ENCODE measurements at regions not wholly inside any gene's neighbourhood (a gene's known extent, or its start where the extent isn't known, plus 50 kb on each side); places are given as distances from the start of the nearest gene placed in this dataset.
"Not testable (repeated sequence)": the region's sequence is repeated elsewhere in the genome, so short reads cannot be mapped to it uniquely, and the experiment has no call there.

DNA sequence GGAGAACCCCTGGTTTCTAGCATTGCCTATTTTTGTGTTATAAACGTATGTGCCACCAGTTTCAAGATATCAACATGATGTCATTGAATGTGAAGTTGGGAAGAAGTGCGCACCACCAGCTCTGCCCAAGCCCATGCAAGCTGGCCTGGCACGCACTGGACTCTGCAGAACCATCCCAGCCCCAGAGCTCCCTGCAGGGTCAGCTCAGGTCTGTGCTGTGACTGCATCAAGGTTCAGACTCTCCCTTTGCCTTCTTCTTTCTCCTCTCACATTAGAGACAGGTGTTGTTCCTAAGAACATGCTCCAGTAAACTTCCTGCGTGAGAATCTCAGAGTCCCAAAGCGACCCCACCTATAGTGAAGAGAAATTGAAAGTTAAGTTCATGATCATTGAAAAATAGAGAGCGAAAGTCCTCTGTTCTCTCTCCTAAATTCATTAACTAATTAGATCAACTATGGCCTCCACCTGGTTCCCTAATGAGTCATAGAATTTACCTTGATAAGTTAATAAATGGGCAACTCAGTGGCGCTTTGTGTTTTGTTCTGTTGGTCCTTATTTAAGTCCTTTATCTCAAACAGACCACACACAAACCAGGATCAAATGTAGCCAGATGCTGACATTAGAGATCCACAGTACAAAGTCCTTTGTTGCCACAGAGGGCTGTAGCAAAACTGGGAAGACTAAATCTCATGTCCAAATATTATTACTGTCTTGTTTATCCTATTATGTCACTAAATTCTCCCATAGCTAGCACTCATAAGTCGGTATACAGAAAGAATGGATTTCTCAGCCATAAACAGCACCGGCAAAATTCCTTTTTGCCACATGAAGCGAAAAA lies 432.3 kb downstream of the STK39 start:
- TF ChIP-seq, protein P1, sequence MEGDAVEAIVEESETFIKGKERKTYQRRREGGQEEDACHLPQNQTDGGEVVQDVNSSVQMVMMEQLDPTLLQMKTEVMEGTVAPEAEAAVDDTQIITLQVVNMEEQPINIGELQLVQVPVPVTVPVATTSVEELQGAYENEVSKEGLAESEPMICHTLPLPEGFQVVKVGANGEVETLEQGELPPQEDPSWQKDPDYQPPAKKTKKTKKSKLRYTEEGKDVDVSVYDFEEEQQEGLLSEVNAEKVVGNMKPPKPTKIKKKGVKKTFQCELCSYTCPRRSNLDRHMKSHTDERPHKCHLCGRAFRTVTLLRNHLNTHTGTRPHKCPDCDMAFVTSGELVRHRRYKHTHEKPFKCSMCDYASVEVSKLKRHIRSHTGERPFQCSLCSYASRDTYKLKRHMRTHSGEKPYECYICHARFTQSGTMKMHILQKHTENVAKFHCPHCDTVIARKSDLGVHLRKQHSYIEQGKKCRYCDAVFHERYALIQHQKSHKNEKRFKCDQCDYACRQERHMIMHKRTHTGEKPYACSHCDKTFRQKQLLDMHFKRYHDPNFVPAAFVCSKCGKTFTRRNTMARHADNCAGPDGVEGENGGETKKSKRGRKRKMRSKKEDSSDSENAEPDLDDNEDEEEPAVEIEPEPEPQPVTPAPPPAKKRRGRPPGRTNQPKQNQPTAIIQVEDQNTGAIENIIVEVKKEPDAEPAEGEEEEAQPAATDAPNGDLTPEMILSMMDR (IDR thresholded peaks at IDR 0.05), result no peak
- Mint-ChIP-seq H3K4me1 (peaks cover 4% of the 10 kb centered on the region), H3K27ac (no peak overlapping the region), H3K4me3 (no peak overlapping the region), H3K36me3 (ENCODE audit: low read depth) (no peaks in the 10 kb centered on the region), H3K9me3 (peaks cover 10% of the 10 kb centered on the region), H3K27me3 (ENCODE audit: low read depth, poor library complexity) (peaks cover 7% of the 10 kb centered on the region)
- no peak for DNase-seq

DNA sequence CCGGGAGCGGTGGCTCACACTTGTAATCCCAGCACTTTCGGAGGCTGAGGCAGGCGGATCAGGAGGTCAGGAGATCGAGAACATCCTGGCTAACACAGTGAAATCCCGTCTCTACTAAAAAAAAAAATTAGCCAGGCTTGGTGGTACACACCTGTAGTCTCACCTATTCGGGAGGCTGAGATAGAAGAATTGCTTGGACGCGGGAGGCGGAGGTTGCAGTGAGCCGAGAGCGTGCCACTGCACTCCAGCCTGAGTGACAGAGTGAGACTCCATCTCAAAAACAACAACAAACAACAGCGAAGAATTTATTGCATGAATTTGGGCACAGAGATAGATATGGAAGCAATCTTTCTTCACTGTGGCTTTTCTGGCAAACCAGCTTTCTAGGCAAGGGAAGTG lies 432.9 kb downstream of the STK39 start:
- not testable (repeated sequence) for DNase-seq; H3K36me3 Mint-ChIP-seq (ENCODE audit: low read depth); H3K27ac Mint-ChIP-seq; H3K4me3 Mint-ChIP-seq; H3K27me3 Mint-ChIP-seq (ENCODE audit: low read depth, poor library complexity); H3K4me1 Mint-ChIP-seq
- H3K9me3 Mint-ChIP-seq, result peaks cover 14% of the 10 kb centered on the region

GRCh38 chr2:167809799-167810198 lies 437.6 kb downstream of the STK39 start:
- H3K27ac Mint-ChIP-seq; H3K27me3 Mint-ChIP-seq (ENCODE audit: low read depth, poor library complexity); DNase-seq; H3K4me3 Mint-ChIP-seq; H3K4me1 Mint-ChIP-seq; H3K36me3 Mint-ChIP-seq (ENCODE audit: low read depth): not testable (repeated sequence)
- peaks cover 53% of the 10 kb centered on the region for H3K9me3 Mint-ChIP-seq

GRCh38 chr2:167803449-167803988 lies 443.9 kb downstream of the STK39 start:
- H3K4me3 Mint-ChIP-seq, result no peak overlapping the region
- H3K27me3 Mint-ChIP-seq (ENCODE audit: low read depth, poor library complexity), result peaks cover 3% of the 10 kb centered on the region
- no peak overlapping the region for H3K27ac Mint-ChIP-seq
- TF ChIP-seq, protein P1 (IDR thresholded peaks at IDR 0.05), result no peak
- no peak for DNase-seq
- H3K9me3 Mint-ChIP-seq, result peaks cover 36% of the 10 kb centered on the region
- H3K36me3 Mint-ChIP-seq (ENCODE audit: low read depth), result peaks cover 1% of the 10 kb centered on the region
- no peaks in the 10 kb centered on the region for H3K4me1 Mint-ChIP-seq

DNA sequence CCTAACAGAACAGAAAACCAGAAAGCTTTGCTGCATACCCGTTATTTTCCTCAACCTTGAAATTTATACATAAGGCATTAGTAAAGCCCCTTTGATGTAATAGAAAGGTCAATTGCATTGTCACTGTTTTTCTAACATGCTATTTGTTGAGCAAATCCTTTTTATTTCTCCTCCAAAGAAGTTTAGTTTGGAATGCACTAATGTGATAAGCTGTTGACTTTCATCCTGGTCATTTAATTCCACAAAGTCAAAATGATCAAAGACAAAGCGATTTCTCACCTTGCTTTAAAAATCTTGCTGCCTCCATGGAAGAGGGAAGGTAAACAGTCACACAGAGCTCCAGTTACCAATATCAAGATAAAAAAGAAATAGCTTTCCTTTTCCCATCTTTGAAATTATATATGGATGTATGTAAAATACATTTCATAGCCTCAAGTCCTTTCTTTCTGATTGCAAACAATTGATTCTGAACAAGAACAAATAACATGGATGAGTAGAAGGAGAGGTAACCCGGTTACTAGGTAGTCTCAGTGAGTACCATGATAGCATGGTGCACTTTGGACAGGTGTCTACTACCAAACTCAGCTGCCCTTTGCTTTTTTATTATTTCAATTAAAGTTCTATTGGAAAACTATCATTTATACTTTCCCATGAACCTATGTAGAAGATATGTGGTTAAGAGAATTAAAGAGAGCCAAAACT lies 452.7 kb downstream of the STK39 start:
- Mint-ChIP-seq H3K4me1 (peaks cover 21% of the 10 kb centered on the region), H3K36me3 (ENCODE audit: low read depth) (peaks cover 11% of the 10 kb centered on the region), H3K4me3 (no peak overlapping the region), H3K27ac (no peak overlapping the region), H3K9me3 (peaks cover 20% of the 10 kb centered on the region), H3K27me3 (ENCODE audit: low read depth, poor library complexity) (no peaks in the 10 kb centered on the region)
- DNase-seq, result no peak
- TF ChIP-seq, protein P1 (IDR thresholded peaks at IDR 0.05), result no peak

GRCh38 chr2:167793725-167794124 lies 453.7 kb downstream of the STK39 start:
- Mint-ChIP-seq H3K27ac (no peak overlapping the region), H3K4me3 (no peak overlapping the region), H3K27me3 (ENCODE audit: low read depth, poor library complexity) (no peaks in the 10 kb centered on the region), H3K36me3 (ENCODE audit: low read depth) (peaks cover 11% of the 10 kb centered on the region), H3K4me1 (peaks cover 23% of the 10 kb centered on the region), H3K9me3 (peaks cover 21% of the 10 kb centered on the region)
- TF ChIP-seq, protein P1 (IDR thresholded peaks at IDR 0.05), result no peak
- DNase-seq, result no peak
